PC-9 (cell line): ENCODE measurements at regions not wholly inside any gene's neighbourhood (a gene's known extent, or its start where the extent isn't known, plus 50 kb on each side); places are given as distances from the start of the nearest gene placed in this dataset.
"Not testable (repeated sequence)": the region's sequence is repeated elsewhere in the genome, so short reads cannot be mapped to it uniquely, and the experiment has no call there.

Experiments
- BruUV-seq: library from RNA; stranded (reverse); fragments of 400-500 nt; replicated peaks from 2 replicates; lab custom pipeline; 2021; lab: Mats Ljungman, UMichigan
- CTCF ChIA-PET: fragments of 300-600 bp; sonication (Branson Sonifier 250); formaldehyde crosslinking; loops from one replicate; lab custom pipeline; 2022; ENCODE audit warnings: antibody characterized with exemption; lab: Charles Lee
- POLR2A ChIA-PET: fragments of 300-600 bp; sonication (Branson Sonifier 250); formaldehyde crosslinking; loops from one replicate; lab custom pipeline; 2022; ENCODE audit warnings: antibody characterized with exemption; ENCODE audit not compliant: unreplicated experiment; lab: Charles Lee
- DNase-seq, 2 experiments: peaks; one replicate each; pipeline versions ENCODE4 v3.0.0 to v3.0.0-alpha.2; 2015 to 2022; ENCODE audit warnings: mixed read lengths in 1 of 2
- H2AFZ ChIP-seq: fragments of 200-600 bp; sonication (generic); 2 replicates; pipeline ENCODE4 v1.8.1; 2017; ENCODE audit warnings: antibody characterized with exemption
- H3F3A ChIP-seq: fragments of 200-600 bp; sonication (generic); 2 replicates; pipeline ENCODE4 v1.8.1; 2017; ENCODE audit warnings: antibody characterized with exemption, mild to moderate bottlenecking, low read depth; ENCODE audit not compliant: insufficient read depth
- H3K27ac ChIP-seq: fragments of 200-600 bp; sonication (generic); 2 replicates; pipeline ENCODE4 v1.6.1; 2016; ENCODE audit warnings: mixed run types
- H3K27me3 ChIP-seq: fragments of 200-600 bp; sonication (generic); 2 replicates; pipeline ENCODE4 v1.6.1; 2016; ENCODE audit warnings: low read depth, mixed run types; ENCODE audit not compliant: insufficient read depth
- H3K36me3 ChIP-seq: fragments of 200-600 bp; sonication (generic); 2 replicates; pipeline ENCODE4 v1.6.1; 2016; ENCODE audit warnings: low read depth, mixed run types
- H3K4me1 ChIP-seq: fragments of 200-600 bp; sonication (generic); replicated peaks from 2 replicates; pipeline ENCODE4 v1.6.1; 2016; ENCODE audit warnings: mixed run types; ENCODE audit not compliant: insufficient read depth
- H3K4me2 ChIP-seq: fragments of 200-600 bp; sonication (generic); 2 replicates; pipeline ENCODE4 v1.6.1; 2017; ENCODE audit warnings: mixed run types
- H3K4me3 ChIP-seq: fragments of 200-600 bp; sonication (generic); 2 replicates; pipeline ENCODE4 v1.6.1; 2016; ENCODE audit warnings: mixed run types
- H3K79me2 ChIP-seq: fragments of 200-600 bp; sonication (generic); 2 replicates; pipeline ENCODE4 v1.6.1; 2017; ENCODE audit warnings: low read depth, mixed run types
- H3K9me2 ChIP-seq: fragments of 200-600 bp; sonication (generic); 2 replicates; pipeline ENCODE4 v1.8.1; 2017; ENCODE audit warnings: mild to moderate bottlenecking; ENCODE audit not compliant: insufficient read depth
- H3K9me3 ChIP-seq: fragments of 200-600 bp; sonication (generic); 2 replicates; pipeline ENCODE4 v1.8.1; 2016; ENCODE audit warnings: low read depth; ENCODE audit not compliant: insufficient read depth
- H4K20me1 ChIP-seq: fragments of 200-600 bp; sonication (generic); 2 replicates; pipeline ENCODE4 v1.8.1; 2017; ENCODE audit not compliant: insufficient read depth
- CTCF ChIP-seq: fragments of 200-600 bp; sonication (generic); conservative IDR thresholded peaks from 2 replicates; pipeline ENCODE4 v1.6.1; 2017; ENCODE audit warnings: mixed run types, antibody characterized with exemption, mild to moderate bottlenecking, moderate library complexity
- EZH2 ChIP-seq: fragments of 200-600 bp; sonication (generic); IDR thresholded peaks from 2 replicates; pipeline ENCODE4 v1.8.0; 2017; ENCODE audit warnings: antibody characterized with exemption, low read depth
- intact Hi-C: fragments of 100-400 bp; cut with micrococcal nuclease; formaldehyde crosslinking; loops from one replicate; pipeline ENCODE4 v1.10.0; 2022; ENCODE audit not compliant: unreplicated experiment

- POLR2A ChIA-PET, H3K27ac ChIP-seq, H3K9me2 ChIP-seq, H2AFZ ChIP-seq, H4K20me1 ChIP-seq, H3F3A ChIP-seq, CTCF ChIA-PET, H3K4me3 ChIP-seq, H3K79me2 ChIP-seq, H3K4me1 ChIP-seq, H3K27me3 ChIP-seq, intact Hi-C loops, BruUV-seq, H3K4me2 ChIP-seq, H3K9me3 ChIP-seq, DNase-seq, H3K36me3 ChIP-seq: not testable (repeated sequence)
Measured at GRCh38 chr2:91775193-91775592, 3083.7 kb downstream of the RPIA start.

GRCh38 chr2:91780324-91780723 lies 3088.9 kb downstream of the RPIA start:
- intact Hi-C loops: not testable (repeated sequence)

GRCh38 chr2:91809391-91809790 lies 3061.8 kb upstream of the TEKT4 start:
- POLR2A ChIA-PET, H3K9me2 ChIP-seq, H4K20me1 ChIP-seq, H3F3A ChIP-seq, CTCF ChIA-PET, H3K4me3 ChIP-seq, H3K79me2 ChIP-seq, H3K27ac ChIP-seq, BruUV-seq, H3K4me2 ChIP-seq, H2AFZ ChIP-seq, H3K27me3 ChIP-seq, DNase-seq, H3K36me3 ChIP-seq, intact Hi-C loops, H3K4me1 ChIP-seq, H3K9me3 ChIP-seq: not testable (repeated sequence)

More at GRCh38 chr2:91780324-91780723, 3088.9 kb downstream of the RPIA start:
- H3K79me2 ChIP-seq, H3K4me1 ChIP-seq, DNase-seq, H4K20me1 ChIP-seq, BruUV-seq, H3K4me3 ChIP-seq, H3F3A ChIP-seq, H3K27ac ChIP-seq, H2AFZ ChIP-seq, H3K9me3 ChIP-seq, H3K27me3 ChIP-seq, H3K9me2 ChIP-seq, CTCF ChIA-PET, H3K36me3 ChIP-seq, H3K4me2 ChIP-seq, POLR2A ChIA-PET: not testable (repeated sequence)

- no peaks in the 10 kb centered on the region for H3K4me1 ChIP-seq
- DNase-seq: no peak
- H2AFZ ChIP-seq: no peak overlapping the region
- no peaks in the 10 kb centered on the region for H3K27me3 ChIP-seq
- H3K9me2 ChIP-seq: no peaks in the 10 kb centered on the region
- no peak for TF ChIP-seq EZH2
- no peak for TF ChIP-seq CTCF
- no peaks in the 10 kb centered on the region for H3F3A ChIP-seq
- intact Hi-C loops: no loop called here
- H3K36me3 ChIP-seq: no peaks in the 10 kb centered on the region
- H3K9me3 ChIP-seq: no peaks in the 10 kb centered on the region
- no peaks in the 10 kb centered on the region for H4K20me1 ChIP-seq
- H3K4me2 ChIP-seq: no peak overlapping the region
- ChIA-PET CTCF (no interaction called here), POLR2A (no interaction called here)
- H3K4me3 ChIP-seq: no peak overlapping the region
- BruUV-seq: no TSS peak
- H3K79me2 ChIP-seq: no peaks in the 10 kb centered on the region
- H3K27ac ChIP-seq: no peak overlapping the region
Measured at GRCh38 chr2:91839904-91840868, 3031.0 kb upstream of the TEKT4 start.

GRCh38 chr2:91842264-91842663 lies 3029.0 kb upstream of the TEKT4 start:
- intact Hi-C loops, BruUV-seq: not testable (repeated sequence)

GRCh38 chr2:91842913-91843312 lies 3028.3 kb upstream of the TEKT4 start:
- CTCF ChIA-PET, H3K79me2 ChIP-seq, BruUV-seq, H3K4me2 ChIP-seq, H2AFZ ChIP-seq, H3F3A ChIP-seq, H3K27me3 ChIP-seq, H3K36me3 ChIP-seq, DNase-seq, H3K9me2 ChIP-seq, H4K20me1 ChIP-seq, POLR2A ChIA-PET, H3K4me3 ChIP-seq, H3K4me1 ChIP-seq, intact Hi-C loops, H3K27ac ChIP-seq, H3K9me3 ChIP-seq: not testable (repeated sequence)

More at GRCh38 chr2:91842264-91842663, 3029.0 kb upstream of the TEKT4 start:
- H3K4me2 ChIP-seq, H4K20me1 ChIP-seq, DNase-seq, H3K27ac ChIP-seq, H3K9me2 ChIP-seq, H2AFZ ChIP-seq, H3K36me3 ChIP-seq, H3F3A ChIP-seq, H3K4me1 ChIP-seq, H3K9me3 ChIP-seq, H3K27me3 ChIP-seq, POLR2A ChIA-PET, H3K4me3 ChIP-seq, CTCF ChIA-PET, H3K79me2 ChIP-seq: not testable (repeated sequence)
